NCI-H1417 (cell line): ENCODE measurements at regions not wholly inside any gene's neighbourhood (a gene's known extent, or its start where the extent isn't known, plus 50 kb on each side); places are given as distances from the start of the nearest gene placed in this dataset.
"Not testable (repeated sequence)": the region's sequence is repeated elsewhere in the genome, so short reads cannot be mapped to it uniquely, and the experiment has no call there.

Experiments used
- DNase-seq, 3 experiments: peaks; one replicate each; lab custom pipeline; 2025; lab: John Stamatoyannopoulos, UW

DNA sequence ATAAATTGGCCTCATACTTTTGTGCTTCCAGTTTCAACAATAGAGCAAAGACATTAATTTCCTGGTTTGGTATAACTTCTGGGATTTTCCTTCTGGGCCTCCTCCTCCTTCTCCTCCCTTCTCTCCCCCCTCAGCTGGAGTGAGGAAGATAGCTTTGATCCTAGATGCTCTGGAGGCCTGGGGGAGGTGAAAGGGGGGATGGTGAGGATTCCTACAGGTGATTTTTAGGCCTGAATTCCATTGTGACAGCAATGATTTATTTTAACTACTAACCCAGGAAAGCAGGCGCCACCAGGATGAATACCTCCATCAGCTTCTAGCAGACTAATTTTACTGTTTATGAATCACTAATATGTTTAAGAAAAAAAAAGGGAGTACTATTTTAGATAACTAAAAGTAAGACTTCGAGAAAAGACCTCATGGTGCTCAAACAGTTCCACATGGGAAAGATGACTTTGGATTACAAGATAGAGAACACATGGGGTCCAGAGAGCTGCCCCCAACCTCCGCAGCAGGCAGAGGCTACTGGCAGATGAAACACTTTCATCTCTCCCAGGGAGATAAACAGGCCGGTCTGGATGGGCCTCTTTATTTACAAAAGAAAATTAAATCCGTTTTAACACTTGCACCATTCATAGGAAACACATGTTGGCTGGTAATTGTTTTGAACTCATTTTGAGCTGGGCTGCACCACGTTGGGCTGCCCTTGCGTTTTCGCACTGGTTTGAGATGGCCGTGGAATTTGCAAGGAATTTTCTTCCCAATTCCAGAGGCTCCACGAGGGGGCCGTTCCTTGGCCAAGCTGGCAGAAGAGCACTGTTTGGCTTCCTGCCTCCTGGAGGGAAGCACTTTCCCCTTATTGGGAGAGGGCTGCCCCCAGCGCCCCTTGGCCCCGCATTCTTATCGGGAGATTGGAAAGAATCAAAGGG lies 125.1 kb upstream of the STX18 start:
- DNase-seq: no peak

DNA sequence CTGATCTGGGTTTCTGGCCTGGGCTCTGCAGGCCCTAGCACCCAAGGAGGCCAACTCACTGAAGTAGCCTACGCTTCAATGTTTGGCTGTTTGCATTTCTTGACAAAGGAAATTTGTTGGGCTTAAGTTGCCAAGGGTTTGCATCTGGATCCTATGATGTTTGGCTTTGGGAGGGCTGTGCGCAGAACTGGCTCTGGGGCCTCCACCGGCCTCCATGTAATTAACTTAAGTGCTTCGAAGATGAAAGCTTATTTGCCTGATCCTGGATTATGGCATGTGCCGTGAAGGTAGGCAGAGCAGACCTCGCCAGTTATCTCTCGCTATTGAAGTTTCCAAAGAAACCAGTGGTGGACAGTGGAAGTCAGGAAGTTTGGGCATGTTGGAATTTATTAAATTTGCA lies 124.3 kb upstream of the STX18 start:
- DNase-seq: no peak

DNA sequence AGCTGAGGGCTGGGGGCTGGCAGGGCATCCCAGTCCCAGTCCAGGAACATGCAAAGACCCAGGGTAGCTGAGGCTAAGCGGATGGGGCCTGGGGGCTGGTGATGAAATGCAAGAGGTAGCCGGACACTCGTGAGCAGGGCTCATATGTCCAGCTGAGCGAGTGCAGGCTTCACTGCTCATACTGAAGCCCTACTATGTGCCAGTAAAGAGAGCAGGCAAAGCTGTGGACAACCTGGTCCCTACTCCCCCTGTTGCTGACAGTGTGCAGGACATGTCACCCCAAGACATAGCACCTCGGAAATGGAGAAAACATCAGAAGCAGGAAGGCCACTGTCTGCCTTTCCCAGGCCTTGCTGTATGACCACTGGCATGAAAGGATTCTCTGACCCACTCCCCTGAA lies 122.4 kb upstream of the STX18 start:
- DNase-seq: no peak

DNA sequence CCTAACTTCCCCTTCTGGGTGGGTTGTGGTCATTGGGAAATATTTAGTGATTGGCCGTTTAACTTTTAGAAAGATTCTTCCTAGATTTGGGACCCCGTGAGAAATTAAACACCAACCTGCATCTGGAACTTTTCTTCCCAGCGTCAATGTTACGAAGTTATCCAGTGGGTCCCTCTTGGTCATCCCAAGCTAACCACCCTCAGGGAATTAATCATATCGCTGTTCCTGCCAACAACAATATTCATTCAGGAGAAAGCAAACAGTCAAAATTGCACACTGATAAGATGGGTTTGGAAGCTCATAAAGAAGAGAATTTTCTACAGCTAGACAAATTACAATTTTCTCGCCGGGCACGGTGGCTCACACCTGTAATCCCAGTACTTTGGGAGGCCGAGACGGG lies 121.2 kb upstream of the STX18 start:
- DNase-seq: no peak

DNA sequence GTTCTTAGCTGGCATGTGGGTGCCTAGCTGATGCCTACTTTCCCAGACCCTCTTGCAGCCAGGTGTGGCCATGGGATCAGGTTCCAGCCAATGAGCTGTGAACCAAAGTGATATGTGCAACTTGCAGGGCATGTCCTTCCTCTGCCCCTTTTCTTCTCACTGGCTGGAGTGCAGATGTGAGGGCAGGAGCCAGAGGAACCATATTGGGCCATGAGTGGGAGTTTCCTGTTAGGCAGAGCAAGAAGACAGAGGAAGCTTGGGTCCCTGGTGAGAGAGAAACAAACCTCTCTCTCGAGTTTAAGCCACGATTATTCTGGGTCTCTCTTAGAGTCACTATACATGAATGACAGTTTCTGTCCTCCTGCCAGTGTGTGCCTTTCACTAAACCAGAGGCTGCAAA lies 120.4 kb upstream of the STX18 start:
- DNase-seq: no peak

DNA sequence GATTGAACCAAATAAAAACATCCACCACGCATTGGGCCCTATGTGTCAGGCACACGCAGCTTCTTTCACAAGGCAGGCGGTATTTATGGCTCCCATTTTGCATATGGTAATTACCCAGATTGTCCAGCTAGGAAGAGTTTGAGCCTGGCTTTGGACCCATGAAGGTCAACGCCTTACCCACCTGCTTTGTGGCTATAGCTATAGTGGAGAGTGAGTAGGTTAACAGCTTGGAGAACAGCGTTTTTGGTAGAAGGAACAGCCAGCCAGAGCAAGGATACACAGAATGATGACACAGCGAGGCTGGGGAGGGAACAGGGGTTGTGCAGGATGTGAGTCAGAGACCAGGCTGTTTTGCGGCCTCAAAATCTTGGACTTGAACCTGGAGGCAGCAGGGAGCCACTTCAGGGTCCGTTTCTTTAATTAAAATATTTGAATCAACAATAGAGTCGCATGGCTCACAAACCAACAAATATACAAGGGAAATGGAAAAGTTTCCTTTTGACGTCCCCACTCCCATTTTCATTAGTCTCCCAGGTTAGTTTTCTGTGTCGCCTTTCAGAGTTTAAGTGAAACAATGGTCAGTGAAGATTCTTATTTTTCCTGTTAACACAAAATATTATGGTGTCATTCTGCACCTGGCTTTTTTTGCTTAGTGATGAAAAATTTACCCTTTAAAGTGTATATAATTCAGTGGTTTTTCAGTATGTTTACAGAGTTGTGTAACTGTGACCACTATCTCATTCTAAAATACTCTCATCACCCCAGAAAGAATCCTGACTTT lies 118.2 kb upstream of the STX18 start:
- DNase-seq: no peak

DNA sequence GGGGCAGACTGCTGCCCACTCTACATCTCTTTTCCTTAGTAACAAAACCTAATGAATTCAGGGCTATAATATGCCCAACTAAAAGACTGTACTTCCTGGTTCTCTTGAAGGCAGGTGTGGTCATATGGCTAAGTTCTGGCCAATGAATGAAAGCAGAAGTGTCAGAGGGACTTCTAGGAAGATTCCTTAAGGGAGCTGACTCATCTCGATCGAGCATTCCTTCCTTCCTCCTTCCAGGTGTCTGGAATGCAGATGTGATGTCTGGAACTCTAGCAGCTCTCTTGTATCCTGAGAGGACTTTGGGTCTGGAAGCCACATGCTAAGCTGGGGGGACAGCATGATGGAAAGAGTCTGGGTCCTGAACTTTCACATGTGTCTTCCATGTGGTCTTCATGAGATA lies 116.2 kb upstream of the STX18 start:
- DNase-seq: no peak

DNA sequence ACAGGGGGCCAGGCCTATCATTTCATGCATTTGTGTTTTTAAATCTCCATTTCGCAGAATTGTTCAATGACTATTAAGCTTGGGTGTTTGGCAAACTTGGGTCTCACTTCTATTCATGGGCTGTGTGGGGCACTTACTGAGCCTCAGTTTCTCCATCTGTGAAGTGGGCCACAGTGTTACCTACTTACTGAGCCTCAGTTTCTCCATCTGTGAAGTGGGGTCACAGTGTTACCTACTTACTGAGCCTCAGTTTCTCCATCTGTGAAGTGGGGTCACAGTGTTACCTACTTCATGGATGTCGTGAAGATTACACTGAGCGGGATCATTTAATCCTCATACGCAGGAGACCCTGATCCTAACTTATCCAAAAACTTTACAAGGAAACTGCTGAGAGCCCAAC lies 115.1 kb upstream of the STX18 start:
- no peak for DNase-seq

DNA sequence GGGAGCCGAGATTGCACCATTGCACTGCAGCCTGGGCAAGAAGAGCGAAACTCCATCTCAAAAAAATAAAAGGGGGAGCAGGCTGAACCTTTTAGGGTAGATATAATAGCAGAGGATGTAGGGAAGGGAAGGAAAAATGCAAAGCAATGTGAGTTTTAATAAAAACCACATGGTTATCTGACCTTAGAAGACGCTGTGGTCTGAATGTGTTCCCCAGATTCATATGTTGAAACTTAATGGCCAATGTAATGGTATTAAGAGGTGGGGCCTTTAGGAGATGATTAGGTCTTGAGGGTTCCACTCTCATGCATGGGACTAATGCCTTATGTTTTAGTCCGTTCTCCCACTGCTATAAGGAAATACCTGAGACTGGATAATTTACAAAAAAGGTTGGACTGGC lies 114.1 kb upstream of the STX18 start:
- no peak for DNase-seq

DNA sequence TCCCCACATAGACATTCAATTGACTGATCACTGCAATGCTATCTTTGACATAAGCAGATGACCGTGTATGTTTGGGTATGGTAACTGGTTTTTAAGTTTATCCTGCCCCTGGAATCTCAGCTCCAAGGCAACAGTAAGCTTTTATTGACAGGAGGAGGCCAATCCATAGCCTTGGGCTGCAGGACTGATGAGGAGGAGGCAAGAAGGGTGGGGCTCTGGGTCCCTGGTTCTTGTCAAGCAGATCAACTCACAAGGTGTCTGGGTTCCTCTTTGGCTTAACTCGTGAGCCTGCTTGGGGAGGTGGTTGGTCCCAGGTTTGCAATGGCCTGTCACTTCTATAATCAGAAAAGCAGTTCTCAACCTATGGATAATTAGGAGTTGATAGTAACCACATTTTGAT lies 113.2 kb upstream of the STX18 start:
- no peak for DNase-seq

DNA sequence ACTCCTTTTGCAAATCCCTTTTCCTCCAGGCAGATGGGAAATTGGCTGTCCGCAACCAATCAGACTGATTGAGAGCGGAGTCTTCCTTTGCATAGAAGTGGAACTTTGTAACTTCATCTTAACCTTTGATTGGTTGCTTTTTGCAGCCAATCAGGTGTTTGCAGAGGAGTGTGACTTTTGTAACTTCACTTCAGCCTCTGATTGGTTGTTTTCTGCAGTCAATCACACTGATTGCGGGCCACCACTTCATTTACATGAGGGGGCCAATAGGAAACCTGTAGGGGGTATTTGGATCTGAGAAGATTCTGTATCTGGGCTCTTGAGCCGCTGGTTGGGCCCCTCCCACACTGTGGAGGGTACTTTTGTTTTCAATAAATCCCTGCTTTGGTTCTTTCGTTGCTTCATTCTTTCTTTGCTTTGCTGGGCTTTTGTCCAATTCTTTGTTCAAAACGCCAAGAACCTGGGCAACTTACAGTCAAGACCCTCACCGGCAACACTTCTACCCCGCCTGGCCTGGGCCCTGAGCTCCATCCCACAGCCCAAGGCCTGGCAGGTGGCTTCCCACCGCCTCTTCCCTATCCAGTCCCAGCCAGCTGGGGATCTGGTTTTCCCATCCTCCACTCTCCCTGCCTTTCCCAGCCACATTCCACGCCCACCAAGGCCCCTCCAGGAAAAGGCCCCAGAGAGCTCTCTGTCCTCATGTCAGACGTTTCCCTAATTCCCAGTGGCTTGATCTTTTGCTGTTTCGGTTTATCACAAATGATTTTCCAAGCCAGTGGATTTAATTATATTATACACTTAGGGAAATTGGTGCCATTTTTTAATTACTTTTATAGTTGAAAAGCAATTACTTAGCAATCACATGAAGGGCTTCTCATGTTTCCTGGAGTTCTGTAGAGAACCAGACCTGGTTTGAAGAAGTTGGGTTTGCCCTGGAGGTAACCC lies 110.2 kb upstream of the STX18 start:
- DNase-seq: no peak

DNA sequence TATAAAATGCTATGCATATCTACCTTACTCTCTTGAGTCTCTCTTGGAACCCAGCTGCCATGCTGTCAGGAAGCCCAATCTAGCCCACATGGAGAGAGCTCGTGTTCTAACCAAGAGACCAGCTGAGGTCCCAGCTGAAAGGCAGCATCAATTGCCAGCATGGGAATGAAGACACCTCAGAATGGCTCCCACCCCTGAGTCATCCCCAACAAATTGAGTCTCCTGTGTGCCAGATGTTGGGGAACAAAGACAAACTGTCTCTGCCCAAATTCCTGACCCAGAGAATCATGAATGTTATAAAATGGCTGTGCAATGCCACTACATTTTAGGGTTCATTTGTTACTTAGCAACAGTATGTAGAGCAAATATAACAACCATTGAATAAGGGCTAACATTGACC lies 105.2 kb upstream of the STX18 start:
- no peak for DNase-seq

DNA sequence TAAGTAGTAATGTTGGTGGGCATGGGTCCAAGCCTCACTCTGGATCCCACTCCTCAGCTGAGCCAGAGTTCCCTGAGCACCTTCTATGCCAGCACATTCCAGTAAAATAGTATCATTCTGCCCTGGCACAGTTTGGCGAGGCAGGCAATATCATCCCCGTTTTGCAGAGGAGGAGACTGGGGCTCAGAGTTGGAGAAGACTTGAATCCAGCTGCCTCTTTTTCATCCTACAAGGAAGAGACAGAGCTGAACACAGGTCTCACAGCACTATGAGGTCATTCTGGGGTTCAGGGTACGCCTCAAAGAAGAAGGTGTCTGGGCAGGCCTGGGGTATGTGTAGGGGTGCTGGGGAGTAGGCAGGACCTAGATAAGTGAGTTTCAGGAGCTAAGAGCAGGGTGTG lies 103.9 kb upstream of the STX18 start:
- DNase-seq: no peak

DNA sequence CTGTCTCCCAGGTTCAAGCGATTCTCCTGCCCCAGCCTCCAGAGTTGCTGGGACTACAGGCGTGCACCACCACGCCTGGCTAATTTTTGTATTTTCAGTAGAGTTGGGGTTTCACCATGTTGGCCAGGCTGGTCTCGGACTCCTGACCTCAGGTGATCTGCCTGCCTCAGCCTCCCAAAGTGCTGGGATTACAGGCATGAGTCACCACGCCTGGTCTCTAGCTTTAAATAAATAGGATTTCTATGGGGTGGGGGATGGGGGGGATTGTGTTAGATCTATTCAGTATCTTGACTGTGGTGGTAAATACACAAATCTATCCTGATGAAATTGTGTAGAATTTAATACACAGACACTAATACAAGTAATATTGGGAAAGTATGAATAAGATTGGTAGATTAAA lies 102.4 kb upstream of the STX18 start:
- not testable (repeated sequence) for DNase-seq

DNA sequence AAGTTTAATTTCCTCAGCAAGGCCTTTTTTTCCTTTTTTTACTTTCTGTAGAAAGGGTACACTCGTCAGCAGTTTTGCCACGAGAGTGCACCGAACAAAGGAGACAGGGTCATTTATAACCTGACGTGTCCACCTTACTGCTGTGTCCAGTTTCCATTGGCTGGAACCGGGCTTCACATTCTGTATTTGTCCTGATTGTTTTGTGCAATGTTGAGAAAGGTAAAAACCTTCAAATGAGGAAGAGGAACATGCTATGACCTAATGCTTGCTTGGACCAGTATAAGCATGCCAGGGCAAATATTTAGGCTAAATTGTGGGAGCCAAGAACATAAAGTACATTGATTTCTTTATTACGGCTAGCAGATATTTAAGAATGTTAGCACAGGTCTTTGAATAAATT lies 101.9 kb upstream of the STX18 start:
- DNase-seq: not testable (repeated sequence)

DNA sequence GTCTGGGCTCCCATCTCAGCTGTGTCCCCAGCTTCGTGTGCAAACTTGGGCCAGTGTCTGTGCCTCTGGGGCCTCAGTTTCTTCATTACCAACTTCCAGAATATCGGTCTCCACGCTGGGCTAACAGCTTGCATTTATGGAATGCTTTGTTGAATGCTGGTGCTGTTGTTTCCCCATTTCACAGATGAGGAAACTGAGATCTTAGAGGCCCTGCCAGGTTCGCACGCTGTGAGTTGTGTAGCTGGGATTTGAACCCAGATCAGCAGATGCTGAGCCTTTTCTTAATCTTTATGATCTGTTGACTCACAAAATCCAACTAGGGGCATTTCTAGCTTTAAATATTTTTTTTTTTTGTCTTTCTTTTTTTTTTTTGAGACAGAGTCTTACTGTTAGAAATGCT lies 101.5 kb upstream of the STX18 start:
- no peak for DNase-seq

DNA sequence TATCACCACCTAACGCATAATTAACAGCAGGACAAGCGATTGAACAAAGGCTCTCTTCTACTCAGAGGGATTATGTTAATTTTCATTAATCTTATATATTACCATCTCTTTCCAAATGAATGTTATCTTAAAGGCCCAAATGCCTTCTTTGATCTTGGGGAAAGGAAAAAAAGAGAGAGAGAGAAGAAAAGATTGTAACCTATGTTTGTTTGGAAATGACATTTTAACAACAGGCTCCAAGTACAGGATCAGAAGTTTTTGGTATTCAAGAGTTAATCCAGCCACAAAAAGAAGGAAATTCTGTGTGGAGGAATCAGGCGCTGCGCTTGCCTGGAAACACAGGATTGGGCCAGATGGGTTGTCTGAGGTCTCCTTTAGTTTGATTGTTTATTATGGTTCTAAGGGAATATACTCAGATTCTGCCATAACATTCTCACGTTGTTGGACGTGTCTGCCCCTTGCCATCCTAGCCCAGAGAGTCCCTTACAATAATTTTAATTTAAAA lies 100.7 kb upstream of the STX18 start:
- DNase-seq: no peak

DNA sequence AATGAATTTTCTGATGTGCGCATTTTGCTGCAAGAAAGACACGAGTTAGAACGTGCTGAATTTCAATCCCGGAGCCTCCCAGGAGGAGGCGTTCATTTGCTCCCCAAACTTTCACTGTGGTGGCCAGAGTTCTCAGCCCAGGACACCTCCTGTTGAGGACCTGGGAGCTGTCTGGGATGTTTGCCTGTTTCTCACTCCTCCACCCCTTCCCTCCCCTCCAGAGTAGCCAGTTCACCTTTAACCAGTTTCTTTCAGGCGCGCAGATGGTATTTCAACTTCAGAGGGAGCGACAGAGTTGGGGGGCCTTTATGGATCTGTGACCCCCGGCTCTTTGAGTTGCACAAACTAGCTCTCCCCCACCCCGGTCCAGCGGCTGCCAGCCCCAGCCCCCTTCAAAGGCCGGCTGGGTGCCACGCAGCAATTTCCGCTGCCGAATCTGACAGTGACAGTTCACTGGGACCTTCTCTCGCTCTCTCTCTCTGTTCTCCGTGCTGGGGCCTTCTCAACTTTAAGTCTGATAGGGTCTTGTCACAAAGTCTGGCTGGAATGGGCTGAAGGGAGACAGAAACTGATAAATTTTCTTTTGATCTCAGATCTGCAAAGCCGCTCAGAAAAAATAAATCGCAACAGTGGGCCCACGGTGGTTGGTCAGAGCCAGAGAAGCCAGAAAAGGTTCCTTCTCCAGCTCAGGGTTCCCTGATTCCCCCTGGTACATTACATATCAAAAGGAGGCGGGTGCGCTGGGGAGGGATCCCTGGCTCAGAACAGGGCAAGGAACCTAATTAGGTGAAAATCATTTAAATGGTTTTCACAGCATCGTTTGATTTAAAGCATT lies 100.0 kb upstream of the STX18 start:
- no peak for DNase-seq

DNA sequence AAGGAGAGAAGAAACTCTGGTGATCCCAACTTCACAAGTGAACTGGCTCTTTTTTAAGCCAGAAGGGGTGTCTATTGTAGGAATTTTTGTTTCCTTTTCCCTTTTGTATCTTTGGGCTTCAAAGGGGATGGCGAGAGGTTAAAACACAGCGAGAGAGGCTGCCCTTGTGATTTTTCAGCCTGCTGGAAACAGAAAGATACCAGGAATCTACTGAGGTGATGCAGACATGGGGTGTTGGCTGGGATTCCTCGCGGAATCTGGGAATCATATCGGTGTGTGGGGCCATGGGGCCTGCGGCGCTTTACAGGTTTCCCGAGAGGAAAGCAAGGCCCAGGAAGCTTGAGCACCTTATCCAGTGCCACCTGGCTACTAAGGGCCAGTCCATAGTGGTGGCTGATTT lies 99.4 kb upstream of the STX18 start:
- no peak for DNase-seq

DNA sequence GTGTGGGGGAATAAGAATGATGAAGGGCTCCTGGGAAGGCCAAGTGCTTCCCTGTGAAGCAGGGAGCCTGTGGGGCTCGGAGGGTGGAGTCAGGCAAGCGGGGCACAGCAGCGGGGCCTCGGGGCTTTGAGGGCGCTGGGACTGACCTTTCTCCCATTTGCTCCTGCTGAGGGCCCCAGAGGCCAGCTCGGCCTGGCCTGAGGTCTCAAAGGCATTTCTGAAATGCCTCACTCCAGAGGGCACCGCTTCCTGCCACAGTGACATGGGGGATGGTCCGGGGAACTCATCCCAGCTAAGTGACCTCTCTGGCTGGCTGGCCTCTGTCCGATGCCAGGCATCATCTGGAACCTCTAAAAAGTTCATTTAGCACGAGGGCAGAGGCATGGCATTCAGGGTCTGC lies 98.8 kb upstream of the STX18 start:
- no peak for DNase-seq

DNA sequence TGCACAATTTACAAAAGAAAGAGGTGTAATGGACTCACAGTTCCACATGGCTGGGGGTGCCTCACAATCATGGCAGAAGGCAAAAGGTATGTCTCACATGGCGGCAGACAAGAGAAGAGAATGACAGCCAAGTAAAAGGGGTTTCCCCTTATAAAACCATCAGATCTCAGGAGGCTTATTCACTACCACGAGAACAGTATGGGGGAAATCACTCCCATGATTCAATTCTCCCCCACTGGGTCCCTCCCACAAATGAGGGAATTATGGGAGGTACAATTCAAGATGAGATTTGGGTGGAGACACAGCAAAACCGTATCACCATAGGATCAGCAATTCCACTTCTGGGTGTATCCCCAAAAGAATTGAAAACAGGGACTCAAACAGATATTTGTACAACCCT lies 97.5 kb upstream of the STX18 start:
- no peak for DNase-seq
